CD4-positive, alpha-beta T cell treated with Interleukin-15 for 1 hour (primary cell): ENCODE measurements at regions not wholly inside any gene's neighbourhood (a gene's known extent, or its start where the extent isn't known, plus 50 kb on each side); places are given as distances from the start of the nearest gene placed in this dataset.
A peak's percentile ranks its signal among the peaks of the same experiment; 100 is the strongest.
"Not testable (repeated sequence)": the region's sequence is repeated elsewhere in the genome, so short reads cannot be mapped to it uniquely, and the experiment has no call there.

Experiments used
- DNase-seq: peaks from one replicate; pipeline ENCODE4 v3.0.0-alpha.2; 2020

DNA sequence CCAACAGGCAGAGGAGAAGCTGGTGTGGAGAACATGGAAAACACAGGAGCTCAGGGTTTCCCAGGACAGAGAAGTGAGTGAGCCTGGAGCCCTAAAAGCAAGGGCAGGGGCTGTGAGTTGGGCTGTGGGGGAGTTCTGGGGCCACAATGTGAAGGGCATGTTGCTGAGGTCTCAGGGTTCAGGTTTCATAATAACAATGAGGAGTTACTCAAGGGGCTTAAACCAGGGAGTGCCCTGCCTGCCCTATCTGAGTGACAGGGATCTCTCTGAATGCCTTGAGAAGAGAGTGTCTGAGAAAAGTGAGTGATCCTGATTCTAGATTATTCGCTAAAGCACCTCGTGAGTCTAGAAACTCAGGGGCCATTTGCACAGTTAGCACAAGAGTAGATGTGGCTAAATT is 129.6 kb downstream of the VPREB1 start:
- no peak for DNase-seq

- DNase-seq, result no peak
Measured at GRCh38 chr22:22374579-22374978, 130.0 kb downstream of the VPREB1 start.

- no peak for DNase-seq
Measured at GRCh38 chr22:22375576-22376351, 131.2 kb downstream of the VPREB1 start.

DNA sequence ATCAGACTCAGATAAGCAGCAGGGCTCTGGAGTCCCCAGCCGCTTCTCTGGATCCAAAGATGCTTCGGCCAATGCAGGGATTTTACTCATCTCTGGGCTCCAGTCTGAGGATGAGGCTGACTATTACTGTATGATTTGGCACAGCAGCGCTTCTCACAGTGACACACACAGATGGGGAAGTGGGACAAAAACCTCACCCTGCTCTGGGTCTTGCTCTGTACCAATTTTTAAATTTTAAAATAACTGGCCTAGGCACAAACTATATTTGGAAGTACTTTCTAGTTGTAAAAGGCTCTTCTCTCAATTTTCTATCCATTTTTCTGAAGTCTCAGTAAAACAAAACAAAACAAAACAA is 131.7 kb downstream of the VPREB1 start:
- DNase-seq, result no peak

- DNase-seq, result not testable (repeated sequence)
Measured at GRCh38 chr22:22376884-22377283, 131.7 kb downstream of the ZNF280B start.

- DNase-seq, result no peak
Measured at GRCh38 chr22:22377335-22377734, 131.2 kb downstream of the ZNF280B start.

DNA sequence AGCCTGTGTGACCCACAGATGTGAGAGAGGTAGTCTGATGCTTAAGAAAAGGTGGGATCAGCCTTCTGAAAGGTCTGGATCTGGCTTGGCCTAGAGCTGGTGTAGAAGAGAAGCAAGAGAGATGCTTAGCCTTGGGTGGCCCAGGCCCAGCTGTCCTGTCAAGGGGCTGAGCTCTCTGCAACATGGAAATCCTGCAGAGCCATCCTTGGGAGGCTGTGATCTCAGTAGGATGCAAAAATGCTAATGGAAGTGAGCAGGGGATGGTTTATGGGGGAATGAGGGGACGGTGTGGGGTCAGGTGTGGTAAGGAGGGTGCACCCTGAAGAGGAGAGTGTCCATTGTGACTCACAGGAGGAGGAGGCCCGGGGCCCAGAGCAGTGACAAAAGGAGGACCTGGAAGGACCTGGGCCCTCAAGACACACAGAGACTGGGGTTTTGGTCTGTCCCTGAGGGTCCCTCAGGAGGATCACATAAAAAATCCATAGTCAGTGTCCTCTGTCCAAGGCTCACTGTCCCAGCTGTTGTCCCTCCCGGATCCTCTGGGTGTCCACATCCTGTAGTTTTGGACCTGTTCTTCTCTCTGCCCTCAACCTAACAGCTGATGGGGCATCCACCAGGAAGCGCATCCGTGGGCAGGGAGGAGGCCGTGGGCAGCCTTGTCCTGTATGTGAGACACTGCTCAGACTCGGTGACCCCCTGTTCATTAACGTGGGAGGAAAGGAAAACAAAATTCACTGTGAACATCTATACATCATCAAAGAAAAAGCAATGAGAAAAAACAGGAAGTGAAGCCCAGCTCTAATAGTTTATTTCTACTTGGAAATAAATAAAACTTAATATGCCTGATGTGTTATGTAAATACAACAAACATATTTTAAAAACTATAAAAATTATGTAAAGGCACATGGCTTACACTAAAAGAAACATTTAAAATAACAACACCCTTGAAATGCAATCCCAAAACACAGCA is 129.8 kb downstream of the ZNF280B start:
- no peak for DNase-seq

DNA sequence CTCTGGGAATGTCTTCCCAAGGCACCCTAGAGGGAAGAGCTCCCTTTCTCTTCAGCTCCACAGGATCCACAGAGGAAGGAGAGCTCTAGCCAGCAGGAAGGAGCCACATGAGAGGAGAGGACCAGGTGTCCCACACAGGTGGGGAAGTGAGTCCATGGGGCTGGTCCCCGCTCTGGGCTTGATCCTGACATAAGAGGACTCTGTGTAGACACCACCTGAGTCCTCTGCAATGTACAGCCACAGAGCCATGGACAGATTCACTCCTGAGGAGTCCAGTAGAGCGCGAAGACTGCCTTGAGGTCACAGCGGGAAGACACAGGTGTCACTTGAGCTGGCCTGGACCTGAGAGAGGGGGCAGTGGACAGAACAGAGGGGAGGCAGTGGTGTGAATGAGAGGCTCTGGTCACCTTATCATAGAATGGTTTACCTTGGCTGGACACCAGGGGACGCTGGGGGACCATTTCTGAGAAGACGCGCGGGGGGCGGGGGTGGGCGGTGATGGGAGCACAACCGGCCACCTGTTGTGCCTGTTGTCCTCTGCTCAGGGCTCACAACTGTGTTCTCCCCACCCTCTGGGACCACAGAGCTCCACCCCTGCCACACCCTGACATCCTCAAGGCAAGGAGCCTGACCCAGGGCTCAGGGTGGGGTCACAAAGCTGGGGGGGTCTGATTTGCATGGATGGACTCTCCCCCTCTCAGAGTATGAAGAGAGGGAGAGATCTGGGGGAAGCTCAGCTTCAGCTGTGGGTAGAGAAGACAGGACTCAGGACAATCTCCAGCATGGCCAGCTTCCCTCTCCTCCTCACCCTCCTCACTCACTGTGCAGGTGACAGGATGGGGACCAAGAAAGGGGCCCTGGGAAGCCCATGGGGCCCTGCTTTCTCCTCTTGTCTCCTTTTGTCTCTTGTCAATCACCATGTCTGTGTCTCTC is 128.2 kb downstream of the ZNF280B start:
- peak; percentile 70 for DNase-seq

GRCh38 chr22:22381292-22381691 is 127.2 kb downstream of the ZNF280B start:
- not testable (repeated sequence) for DNase-seq

DNA sequence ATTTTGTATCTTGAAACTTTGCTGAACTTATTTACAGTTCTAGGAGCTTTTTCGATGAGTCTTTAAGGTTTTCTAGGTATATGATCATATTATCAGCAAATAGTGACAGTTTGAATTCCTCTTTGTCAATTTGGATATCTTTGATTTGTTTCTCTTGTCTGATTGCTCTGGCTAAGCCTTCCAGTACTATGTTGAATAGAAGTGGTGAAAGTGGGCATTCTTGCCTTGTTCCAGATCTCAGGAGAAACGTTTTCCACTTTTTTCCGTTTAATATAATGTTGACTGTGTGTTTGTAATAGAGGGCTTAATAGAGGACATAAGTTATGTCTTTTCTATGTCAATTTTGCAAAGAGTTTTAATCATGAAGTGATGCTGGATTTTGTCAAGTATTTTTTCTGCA is 124.3 kb downstream of the ZNF280B start:
- DNase-seq, result no peak

GRCh38 chr22:22384668-22385244 is 123.8 kb downstream of the ZNF280B start:
- DNase-seq, result no peak

GRCh38 chr22:22386602-22387385 is 121.7 kb downstream of the ZNF280B start:
- no peak for DNase-seq

- no peak for DNase-seq
Measured at GRCh38 chr22:22387386-22387736, 121.2 kb downstream of the ZNF280B start.

GRCh38 chr22:22388090-22388489 is 120.5 kb downstream of the ZNF280B start:
- DNase-seq, result no peak

GRCh38 chr22:22388494-22388893 is 120.0 kb downstream of the ZNF280B start:
- no peak for DNase-seq

GRCh38 chr22:22389467-22389866 is 119.1 kb downstream of the ZNF280B start:
- no peak for DNase-seq

GRCh38 chr22:22390989-22391388 is 117.6 kb downstream of the ZNF280B start:
- no peak for DNase-seq

DNA sequence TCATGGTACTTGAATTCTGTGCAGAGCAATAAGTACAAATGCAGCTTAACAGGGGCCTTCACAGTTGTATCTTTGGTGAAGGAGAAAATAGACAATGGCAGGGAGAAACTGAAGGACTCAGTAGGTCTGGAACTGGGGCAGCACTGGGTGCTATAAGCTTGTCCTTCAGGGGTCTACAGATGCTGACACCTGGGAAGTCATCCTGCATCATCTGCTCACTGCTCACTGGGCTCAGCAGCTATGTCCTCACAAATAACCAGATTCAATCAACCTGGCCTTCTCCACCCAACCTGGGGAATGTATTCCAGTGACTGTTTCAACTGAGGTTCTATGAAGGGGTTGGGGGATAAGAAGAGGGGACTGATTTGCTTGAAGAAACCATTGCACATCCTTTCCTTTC is 117.0 kb downstream of the ZNF280B start:
- DNase-seq, result no peak

GRCh38 chr22:22392131-22392530 is 116.4 kb downstream of the ZNF280B start:
- DNase-seq, result no peak

GRCh38 chr22:22394591-22394990 is 114.0 kb downstream of the ZNF280B start:
- DNase-seq, result peak; percentile 57

DNA sequence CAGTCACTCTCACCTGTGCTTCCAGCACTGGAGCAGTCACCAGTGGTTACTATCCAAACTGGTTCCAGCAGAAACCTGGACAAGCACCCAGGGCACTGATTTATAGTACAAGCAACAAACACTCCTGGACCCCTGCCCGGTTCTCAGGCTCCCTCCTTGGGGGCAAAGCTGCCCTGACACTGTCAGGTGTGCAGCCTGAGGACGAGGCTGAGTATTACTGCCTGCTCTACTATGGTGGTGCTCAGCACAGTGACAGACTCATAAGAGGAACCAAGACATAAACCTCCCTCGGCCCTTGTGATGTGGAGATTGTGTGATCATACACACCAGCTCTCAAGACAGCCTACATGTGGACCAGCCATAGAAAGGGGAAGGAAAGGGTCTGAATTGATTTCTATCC is 113.3 kb downstream of the ZNF280B start:
- DNase-seq, result peak; percentile 31
